ENCODE measurements at regions not wholly inside any gene's neighbourhood (a gene's known extent, or its start where the extent isn't known, plus 50 kb on each side); places are given as distances from the start of the nearest gene placed in this dataset.

GRCh38 chr17:63142836-63143235 is 176.8 kb downstream of the TANC2 start:
- no peak for TF ChIP-seq CTCF (conservative IDR thresholded peaks at IDR 0.05)
- TF ChIP-seq ZFX (IDR thresholded peaks at IDR 0.05) = no peak

All from C4-2B (cell line).